DND-41 (cell line): ENCODE measurements at regions not wholly inside any gene's neighbourhood (a gene's known extent, or its start where the extent isn't known, plus 50 kb on each side); places are given as distances from the start of the nearest gene placed in this dataset.
"Not testable (repeated sequence)": the region's sequence is repeated elsewhere in the genome, so short reads cannot be mapped to it uniquely, and the experiment has no call there.

Experiments
- ATAC-seq: fragments of 200-7000 bp; cut with Tn5 transposase; 3 replicates; pipeline ENCODE4 v1.9.1; 2021; ENCODE audit warnings: low read depth; ENCODE audit not compliant: insufficient read depth
- DNase-seq: peaks from one replicate; pipeline ENCODE4 v3.0.0-alpha.2; 2020
- H2AFZ ChIP-seq: 2 replicates; pipeline ENCODE4 v1.6.0; 2012; ENCODE audit warnings: low read depth, low read length
- H3K27ac ChIP-seq: 2 replicates; pipeline ENCODE4 v1.5.1; 2012; ENCODE audit warnings: low read length, inconsistent platforms
- H3K27me3 ChIP-seq: fragments of 200-600 bp; sonication (generic); 2 replicates; pipeline ENCODE4 v1.6.0; 2012; ENCODE audit warnings: low read length, mild to moderate bottlenecking, inconsistent platforms; ENCODE audit not compliant: insufficient read depth, poor library complexity
- H3K36me3 ChIP-seq: 2 replicates; pipeline ENCODE4 v1.5.1; 2012; ENCODE audit warnings: low read length, inconsistent platforms; ENCODE audit not compliant: insufficient read depth
- H3K4me1 ChIP-seq: 2 replicates; pipeline ENCODE4 v1.5.1; 2012; ENCODE audit warnings: mild to moderate bottlenecking, low read length; ENCODE audit not compliant: insufficient read depth
- H3K4me2 ChIP-seq: 2 replicates; pipeline ENCODE4 v1.6.0; 2012; ENCODE audit warnings: mild to moderate bottlenecking, moderate library complexity, low read length, inconsistent platforms; ENCODE audit not compliant: insufficient read depth
- H3K4me3 ChIP-seq, 2 experiments: fragments of 200-600 bp in 1 of 2; shearing (Covaris generic) in 1 of 2; 2 replicates each; pipeline ENCODE4 v1.5.1; 2012 to 2016; ENCODE audit warnings: inconsistent platforms in 2 of 2, low read length in 2 of 2, mild to moderate bottlenecking in 2 of 2, low read depth in 1 of 2, moderate library complexity in 1 of 2
- H3K79me2 ChIP-seq: 2 replicates; pipeline ENCODE4 v1.6.0; 2012; ENCODE audit warnings: low read length, inconsistent platforms; ENCODE audit not compliant: insufficient read depth
- H3K9ac ChIP-seq: 2 replicates; pipeline ENCODE4 v1.6.0; 2012; ENCODE audit warnings: low read depth, mild to moderate bottlenecking, inconsistent platforms, low read length, moderate library complexity
- H3K9me3 ChIP-seq: 2 replicates; pipeline ENCODE4 v1.5.1; 2012; ENCODE audit warnings: low read length, moderate library complexity, mild to moderate bottlenecking, inconsistent platforms; ENCODE audit not compliant: insufficient read depth, severe bottlenecking
- H4K20me1 ChIP-seq: 2 replicates; pipeline ENCODE4 v1.6.0; 2012; ENCODE audit warnings: low read length; ENCODE audit not compliant: insufficient read depth
- CTCF ChIP-seq: IDR thresholded peaks from 2 replicates; pipeline ENCODE4 v1.5.1; 2012; ENCODE audit warnings: borderline replicate concordance, low read length, moderate library complexity, mild to moderate bottlenecking; ENCODE audit not compliant: poor library complexity, severe bottlenecking; ENCODE audit errors: extremely low read depth
- EZH2 ChIP-seq: IDR thresholded peaks from 3 replicates; pipeline ENCODE4 v1.6.1; 2012; ENCODE audit warnings: borderline replicate concordance, low read depth, mild to moderate bottlenecking, moderate library complexity, low read length, inconsistent platforms; ENCODE audit not compliant: severe bottlenecking

- ATAC-seq, result no peak
- H3K9me3 ChIP-seq, result peaks cover 20% of the 10 kb centered on the region
- H3K4me3 ChIP-seq, result no peak overlapping the region
- no peaks in the 10 kb centered on the region for H3K36me3 ChIP-seq
- no peaks in the 10 kb centered on the region for H3K27me3 ChIP-seq
- no peak overlapping the region for H3K4me2 ChIP-seq
- TF ChIP-seq CTCF (no peak), EZH2 (no peak)
- no peak overlapping the region for H2AFZ ChIP-seq
- DNase-seq, result peak; percentile 12
- no peaks in the 10 kb centered on the region for H3K79me2 ChIP-seq
- H3K27ac ChIP-seq, result no peak overlapping the region
- H3K9ac ChIP-seq, result no peak overlapping the region
- no peaks in the 10 kb centered on the region for H4K20me1 ChIP-seq
- no peaks in the 10 kb centered on the region for H3K4me1 ChIP-seq
These were observed 65.7 kb upstream of the PKN2 start for GRCh38 chr1:88618331-88618730.

DNA sequence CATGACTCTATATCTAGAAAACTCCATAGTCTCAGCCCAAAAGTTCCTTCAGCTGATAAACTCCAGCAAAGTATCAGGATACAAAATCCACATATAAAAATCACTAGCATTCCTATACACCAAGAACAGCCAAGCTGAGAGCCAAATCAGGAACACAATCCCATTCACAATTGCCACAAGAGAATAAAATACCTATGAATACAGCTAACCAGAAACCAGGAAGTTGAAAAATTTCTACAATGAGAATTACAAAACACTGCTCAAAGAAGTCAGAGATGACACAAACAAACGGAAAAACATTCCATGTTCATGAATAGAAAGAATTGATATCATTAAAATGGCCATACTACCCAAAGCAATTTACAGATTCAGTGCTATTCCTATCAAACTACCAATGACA is 61.0 kb upstream of the PKN2 start:
- not testable (repeated sequence) for DNase-seq, H4K20me1 ChIP-seq, H3K4me3 ChIP-seq, H3K79me2 ChIP-seq, H3K27me3 ChIP-seq, H3K4me1 ChIP-seq, H3K9ac ChIP-seq, H2AFZ ChIP-seq, ATAC-seq, H3K27ac ChIP-seq, H3K36me3 ChIP-seq, H3K4me2 ChIP-seq
- H3K9me3 ChIP-seq, result peaks cover 16% of the 10 kb centered on the region
